Chondrocyte (in vitro differentiated cells): ENCODE measurements at regions not wholly inside any gene's neighbourhood (a gene's known extent, or its start where the extent isn't known, plus 50 kb on each side); places are given as distances from the start of the nearest gene placed in this dataset.

ENCODE experiments used
- DNase-seq: peaks from one replicate; pipeline ENCODE4 v3.0.0; 2021; ENCODE audit warnings: mixed read lengths, low spot score
- H3K27ac Mint-ChIP-seq: one replicate; pipeline ENCODE4 v1.8.0; 2021; ENCODE audit warnings: mild to moderate bottlenecking, moderate library complexity, mixed read lengths; ENCODE audit not compliant: unreplicated experiment
- H3K27me3 Mint-ChIP-seq: 2 replicates; pipeline ENCODE4 v1.8.0; 2021; ENCODE audit warnings: low read depth, mixed read lengths
- H3K36me3 Mint-ChIP-seq: 2 replicates; pipeline ENCODE4 v1.8.0; 2021; ENCODE audit warnings: low read depth, mixed read lengths
- H3K4me1 Mint-ChIP-seq: 2 replicates; pipeline ENCODE4 v1.8.0; 2021; ENCODE audit warnings: low read depth, mild to moderate bottlenecking, mixed read lengths
- H3K4me3 Mint-ChIP-seq: one replicate; pipeline ENCODE4 v1.8.0; 2021; ENCODE audit warnings: mild to moderate bottlenecking, moderate library complexity, mixed read lengths; ENCODE audit not compliant: unreplicated experiment
- H3K9me3 Mint-ChIP-seq: 2 replicates; pipeline ENCODE4 v1.8.0; 2021; ENCODE audit warnings: low read depth, mixed read lengths
- CTCF ChIP-seq: fragments of 200-600 bp; sonication (generic); IDR thresholded peaks from 2 replicates; pipeline ENCODE4 v1.5.0; 2021; ENCODE audit warnings: antibody characterized with exemption, mild to moderate bottlenecking, moderate library complexity

GRCh38 chr4:113820108-113820507 is 58.6 kb upstream of the CAMK2D start:
- no peaks in the 10 kb centered on the region for H3K9me3 Mint-ChIP-seq
- peaks cover 22% of the 10 kb centered on the region for H3K4me1 Mint-ChIP-seq
- H3K27me3 Mint-ChIP-seq = no peaks in the 10 kb centered on the region
- no peak overlapping the region for H3K27ac Mint-ChIP-seq
- no peak overlapping the region for H3K4me3 Mint-ChIP-seq
- no peak for TF ChIP-seq CTCF
- DNase-seq = no peak
- H3K36me3 Mint-ChIP-seq = peaks cover 2% of the 10 kb centered on the region

- Mint-ChIP-seq H3K36me3 (peaks cover 4% of the 10 kb centered on the region), H3K4me3 (no peak overlapping the region), H3K9me3 (no peaks in the 10 kb centered on the region), H3K4me1 (no peaks in the 10 kb centered on the region), H3K27ac (no peak overlapping the region), H3K27me3 (no peaks in the 10 kb centered on the region)
- DNase-seq = no peak
- TF ChIP-seq CTCF = no peak
Observed at GRCh38 chr4:113815826-113816225, 54.3 kb upstream of the CAMK2D start.

- no peak for DNase-seq
- H3K27me3 Mint-ChIP-seq = no peaks in the 10 kb centered on the region
- no peaks in the 10 kb centered on the region for H3K9me3 Mint-ChIP-seq
- peaks cover 4% of the 10 kb centered on the region for H3K4me1 Mint-ChIP-seq
- H3K27ac Mint-ChIP-seq = no peak overlapping the region
- TF ChIP-seq CTCF = no peak
- no peak overlapping the region for H3K4me3 Mint-ChIP-seq
- H3K36me3 Mint-ChIP-seq = peaks cover 4% of the 10 kb centered on the region
Observed at GRCh38 chr4:113811359-113811758, 49.8 kb upstream of the CAMK2D start.
